ENCODE measurements at regions not wholly inside any gene's neighbourhood (a gene's known extent, or its start where the extent isn't known, plus 50 kb on each side); places are given as distances from the start of the nearest gene placed in this dataset.

DNA sequence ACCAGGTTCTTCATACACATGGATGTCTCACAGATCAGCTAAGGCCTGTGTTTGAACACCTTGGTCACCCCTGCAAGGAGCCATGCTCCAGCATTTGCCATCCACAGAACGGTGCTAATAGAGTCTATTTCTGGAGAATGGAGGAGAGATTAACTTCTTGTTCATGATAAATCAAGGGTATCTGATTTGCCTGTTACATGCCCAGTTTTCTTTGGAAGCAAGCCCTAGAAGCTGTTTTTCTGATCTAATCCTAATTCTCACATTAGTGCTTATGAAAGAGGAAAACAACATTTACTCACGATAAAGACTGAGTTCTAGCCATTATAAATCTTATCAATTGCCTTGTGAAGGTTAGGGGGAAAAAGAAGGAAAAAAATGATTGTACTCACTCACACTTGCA lies 119.6 kb upstream of the DTNA start:
- no peak for DNase-seq (ENCODE audit: extremely low read depth in 1 of 2, low read depth in 1 of 2)

DNA sequence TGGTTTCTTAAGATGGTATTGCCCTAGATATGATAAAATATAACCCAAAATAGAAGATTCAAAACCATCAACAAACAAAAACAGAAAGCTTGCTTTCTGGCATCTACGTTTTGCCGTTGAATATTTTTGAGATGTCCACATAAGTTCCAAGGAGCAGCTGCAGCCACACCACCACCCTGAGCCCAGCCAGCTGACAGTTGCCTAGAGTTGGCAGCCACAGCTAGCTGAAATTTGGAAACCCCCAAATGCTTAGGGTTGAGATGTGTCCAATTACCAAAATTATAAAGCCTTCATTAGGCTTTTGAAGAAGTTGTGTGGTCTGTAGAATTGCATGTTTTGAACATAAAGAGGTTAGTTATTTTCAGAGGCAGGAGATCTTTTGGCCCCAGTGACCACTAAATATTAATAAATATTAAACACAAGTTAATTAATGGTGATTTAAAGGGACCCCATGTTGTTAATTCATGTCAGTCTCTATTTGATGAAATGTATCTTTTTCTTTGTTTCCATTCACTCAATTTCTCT lies 118.1 kb upstream of the DTNA start:
- no peak for DNase-seq (ENCODE audit: extremely low read depth in 1 of 2, low read depth in 1 of 2)

DNA sequence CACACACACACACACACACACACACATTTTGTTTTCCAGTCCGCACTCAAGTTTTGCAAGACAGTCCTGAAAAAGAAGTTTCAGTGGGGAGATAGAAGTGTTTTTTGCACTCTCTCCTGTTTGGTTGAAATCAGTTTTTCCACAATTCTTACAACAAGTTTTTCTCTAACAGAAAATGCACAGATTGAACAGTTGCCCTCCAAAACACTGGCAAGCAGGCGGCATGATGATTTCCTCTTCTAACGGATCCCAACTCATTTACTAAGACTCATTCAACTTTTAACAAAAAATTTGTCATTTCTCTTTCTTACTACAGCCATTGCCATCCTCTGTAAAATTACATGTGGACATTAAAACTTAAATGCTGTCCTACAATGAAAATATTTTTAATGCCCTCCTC lies 117.6 kb upstream of the DTNA start:
- no peak for DNase-seq (ENCODE audit: extremely low read depth in 1 of 2, low read depth in 1 of 2)

DNA sequence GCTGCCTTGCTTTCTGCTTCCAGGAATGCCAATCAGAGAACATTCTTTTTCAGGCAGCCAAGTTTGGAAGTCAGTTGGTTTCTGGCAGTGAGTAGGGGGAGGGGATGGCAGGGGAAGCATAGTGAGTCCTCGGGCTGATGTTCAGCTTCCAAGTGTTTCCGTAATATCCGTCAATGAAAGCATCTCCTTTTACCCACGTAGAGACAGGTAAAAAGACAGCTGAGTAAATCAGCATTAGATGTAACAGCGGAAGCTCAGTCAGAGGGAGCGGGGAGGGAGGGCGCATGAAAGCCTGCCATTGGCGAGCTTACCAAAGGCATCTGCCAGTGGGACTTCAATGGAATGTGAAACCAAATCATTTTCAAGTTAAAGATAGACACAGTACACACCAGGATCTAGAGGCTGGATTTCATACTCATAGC lies 117.1 kb upstream of the DTNA start:
- DNase-seq (ENCODE audit: extremely low read depth in 1 of 2, low read depth in 1 of 2) = no peak

DNA sequence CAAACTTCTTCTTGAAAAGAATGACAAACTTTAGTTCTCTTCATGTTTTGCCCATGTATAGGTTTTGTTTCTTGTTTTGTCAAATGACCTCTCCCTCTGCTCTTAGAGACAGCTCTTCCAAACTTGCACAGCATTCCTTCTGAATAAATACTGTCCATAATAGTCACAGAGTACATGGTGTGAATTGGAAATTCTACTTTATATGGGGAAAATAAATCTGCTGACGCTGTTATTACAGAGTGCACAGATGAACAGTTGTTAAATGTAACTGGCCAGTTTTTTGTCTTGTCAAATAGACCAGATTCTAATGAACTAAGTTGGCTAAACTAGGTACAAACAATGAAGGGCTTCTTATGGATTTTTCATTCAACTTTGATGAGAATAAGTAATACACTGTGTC lies 115.8 kb upstream of the DTNA start:
- no peak for DNase-seq (ENCODE audit: extremely low read depth in 1 of 2, low read depth in 1 of 2)

DNA sequence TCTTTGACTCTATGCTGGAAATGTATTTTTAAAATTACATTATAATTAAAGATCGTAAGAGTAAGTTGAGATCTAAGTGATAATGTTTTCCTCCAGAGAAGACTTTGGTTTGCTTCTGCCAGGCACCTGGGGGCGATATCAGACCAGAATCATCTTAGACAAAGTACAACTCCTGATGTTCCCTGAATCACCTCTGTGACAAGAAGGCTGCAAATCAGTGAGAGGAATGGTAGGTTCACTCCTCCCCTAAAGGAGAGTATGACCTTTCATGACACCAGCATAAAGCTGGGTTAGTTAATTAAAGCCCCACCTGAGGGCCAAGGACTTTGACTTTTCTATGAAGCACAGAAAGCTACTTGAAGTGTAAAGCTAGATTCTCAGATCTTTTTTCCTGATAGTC lies 114.4 kb upstream of the DTNA start:
- DNase-seq (ENCODE audit: extremely low read depth in 1 of 2, low read depth in 1 of 2) = no peak

DNA sequence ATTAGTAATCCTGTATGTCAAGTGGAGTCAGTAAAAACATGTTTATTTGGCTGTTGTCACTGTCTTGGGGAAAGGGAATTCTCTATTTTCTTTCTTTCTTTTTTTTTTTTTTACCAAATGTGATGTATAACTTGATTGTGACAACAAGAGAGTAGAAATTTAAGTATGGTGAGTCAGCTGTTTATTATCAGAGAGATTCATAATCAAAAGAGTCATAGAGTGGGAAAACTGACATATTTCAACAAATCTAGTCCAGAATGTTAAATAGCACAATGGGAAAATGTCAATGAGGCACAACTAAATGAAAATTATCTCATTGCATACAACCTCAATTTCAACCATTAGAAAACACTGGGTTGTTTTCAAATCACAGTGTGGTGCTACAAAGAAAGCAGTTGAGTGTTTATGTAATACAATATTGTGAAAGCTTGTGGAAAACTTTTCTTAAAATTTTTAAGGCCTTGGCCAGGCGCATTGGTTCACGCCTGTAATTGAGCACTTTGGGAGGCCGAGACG lies 111.9 kb upstream of the DTNA start:
- DNase-seq (ENCODE audit: extremely low read depth in 1 of 2, low read depth in 1 of 2) = no peak

DNA sequence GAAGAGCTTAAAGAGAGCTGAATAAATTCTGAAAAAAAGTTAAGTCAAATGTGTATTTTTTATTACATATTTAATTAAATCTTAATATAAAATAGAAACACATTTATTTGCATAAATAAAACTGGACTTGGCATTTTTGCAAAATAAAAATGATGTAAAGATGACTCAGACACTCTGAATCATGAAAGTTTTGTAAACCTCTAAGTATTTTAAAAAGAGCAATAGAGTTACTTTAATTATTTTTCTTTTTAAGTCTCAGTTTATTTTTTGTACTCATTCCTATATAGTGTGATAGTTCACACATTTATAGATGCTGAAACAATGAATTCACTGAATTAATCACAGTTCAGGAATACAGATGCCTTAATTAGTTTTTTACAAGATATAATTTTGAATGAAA lies 109.9 kb upstream of the DTNA start:
- DNase-seq (ENCODE audit: extremely low read depth in 1 of 2, low read depth in 1 of 2) = no peak

DNA sequence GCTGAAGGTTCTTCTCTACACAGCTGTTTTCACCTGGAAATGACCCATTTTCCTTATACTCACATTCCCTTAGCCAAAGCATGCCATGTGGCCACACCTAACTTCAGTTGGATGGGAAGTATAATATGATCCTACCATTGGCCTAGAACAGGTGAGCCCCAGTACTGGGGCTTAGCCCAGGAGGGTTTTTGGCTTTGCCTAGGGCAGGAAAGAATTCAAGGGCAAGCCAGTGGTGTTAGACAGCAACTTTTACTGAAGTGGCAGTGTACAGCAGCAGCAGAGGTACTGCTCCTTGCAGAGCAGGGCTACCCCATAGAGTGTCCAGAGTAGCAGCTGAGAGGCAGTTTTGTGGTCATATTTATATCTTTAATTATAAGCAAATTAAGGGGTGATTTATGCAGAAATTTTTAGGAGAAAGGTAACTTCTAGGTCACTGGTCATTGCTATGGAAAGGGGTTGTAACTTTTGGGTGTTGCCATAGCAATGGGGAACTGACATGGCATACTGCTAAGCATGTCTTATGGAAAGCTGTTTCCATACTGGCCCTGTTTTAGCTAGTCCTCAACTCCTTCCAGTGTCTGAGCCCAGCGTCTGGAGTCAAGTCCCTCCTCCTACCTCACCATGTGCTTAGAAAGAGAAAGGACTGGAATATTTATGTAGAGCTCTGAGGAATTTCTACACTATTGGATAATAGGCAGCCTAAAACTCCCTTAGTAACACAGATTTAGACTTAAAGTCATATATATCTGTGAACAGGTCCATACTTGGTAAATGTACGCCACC lies 109.0 kb upstream of the DTNA start:
- no peak for DNase-seq (ENCODE audit: extremely low read depth in 1 of 2, low read depth in 1 of 2)

DNA sequence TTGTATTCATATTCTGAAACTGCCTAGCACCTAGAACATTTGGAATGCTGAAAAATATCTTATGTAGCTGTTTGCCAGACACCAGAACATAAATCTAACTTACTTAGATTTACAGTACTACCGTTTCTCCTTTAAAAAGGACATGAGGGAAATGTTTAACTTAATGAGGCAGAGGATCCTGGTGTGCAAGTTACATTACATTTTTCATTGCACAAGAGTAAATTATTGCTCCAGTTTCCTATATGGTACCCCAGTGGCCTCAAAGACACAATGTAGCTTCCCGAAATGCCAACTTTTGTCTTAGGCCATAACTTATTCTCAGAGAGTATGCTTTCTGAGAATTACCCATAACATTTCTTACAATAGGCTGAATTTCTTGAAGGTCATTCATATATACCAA lies 105.5 kb upstream of the DTNA start:
- DNase-seq (ENCODE audit: extremely low read depth in 1 of 2, low read depth in 1 of 2) = no peak

DNA sequence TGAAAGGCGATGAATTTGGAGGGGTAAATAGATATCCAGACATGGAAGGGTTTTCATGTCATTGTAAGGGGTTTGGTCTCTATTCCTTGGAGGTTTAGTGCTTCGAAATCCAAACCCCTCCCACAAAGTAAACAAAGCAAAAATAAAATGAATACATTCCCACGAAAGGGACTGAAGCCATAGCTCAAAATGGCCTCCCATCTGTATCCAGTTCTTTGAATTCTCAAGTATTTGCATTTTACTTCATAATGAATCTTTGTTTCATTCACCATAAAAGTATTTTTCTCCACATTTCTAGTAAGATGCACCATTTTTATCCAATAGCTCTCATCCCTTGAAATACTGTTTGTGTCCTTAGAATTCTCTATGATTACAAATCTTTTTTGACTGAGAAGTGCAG lies 103.2 kb upstream of the DTNA start:
- DNase-seq (ENCODE audit: extremely low read depth in 1 of 2, low read depth in 1 of 2) = no peak

DNA sequence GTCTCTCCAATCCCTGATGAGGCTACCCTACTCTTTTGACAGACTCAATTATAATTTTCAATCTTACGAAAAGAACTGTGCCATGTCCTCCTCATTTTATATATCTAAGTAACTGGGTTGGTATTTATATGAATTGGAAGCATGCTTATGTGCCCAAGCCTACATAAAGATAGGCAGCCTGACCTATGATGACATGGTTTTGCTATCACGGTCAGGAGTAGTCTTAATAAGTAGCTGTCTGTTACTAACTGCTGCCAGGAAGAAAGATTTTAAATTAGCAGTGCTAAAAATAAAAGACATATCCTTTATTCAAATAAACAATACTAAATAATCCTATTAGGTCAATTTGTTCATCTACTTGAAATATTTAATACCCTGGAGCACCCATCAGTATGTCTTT lies 102.0 kb upstream of the DTNA start:
- DNase-seq (ENCODE audit: extremely low read depth in 1 of 2, low read depth in 1 of 2) = no peak

DNA sequence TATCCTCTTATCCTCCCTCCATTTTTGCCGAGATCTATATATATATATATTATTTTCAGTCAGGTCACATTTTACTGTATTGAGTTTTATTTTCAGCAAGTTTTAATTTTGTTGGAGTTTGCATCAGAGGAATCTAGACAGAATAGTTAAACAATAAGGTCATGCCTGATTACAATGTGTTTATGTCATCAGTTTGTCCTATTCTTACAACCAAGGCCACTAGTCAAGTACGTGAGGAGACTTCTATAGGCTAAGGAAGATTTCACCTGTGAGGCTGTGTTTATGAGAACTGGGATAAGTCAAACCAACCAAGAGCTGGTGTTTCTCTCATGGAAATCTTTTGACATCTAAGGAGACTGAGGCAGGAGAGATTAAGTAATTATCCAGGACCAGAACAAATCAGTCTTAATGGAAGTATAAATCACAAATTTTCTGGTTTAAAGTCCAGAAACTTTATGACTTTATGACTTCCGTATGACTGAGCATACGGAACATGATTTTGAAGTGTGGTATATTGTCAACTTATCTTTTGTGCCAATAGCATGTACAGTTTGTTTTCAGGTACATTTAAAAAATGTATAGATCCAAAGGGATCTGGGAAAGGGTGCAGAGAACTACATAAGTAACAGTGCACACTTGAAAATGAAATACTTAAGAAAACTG lies 100.0 kb upstream of the DTNA start:
- no peak for DNase-seq (ENCODE audit: extremely low read depth in 1 of 2, low read depth in 1 of 2)

DNA sequence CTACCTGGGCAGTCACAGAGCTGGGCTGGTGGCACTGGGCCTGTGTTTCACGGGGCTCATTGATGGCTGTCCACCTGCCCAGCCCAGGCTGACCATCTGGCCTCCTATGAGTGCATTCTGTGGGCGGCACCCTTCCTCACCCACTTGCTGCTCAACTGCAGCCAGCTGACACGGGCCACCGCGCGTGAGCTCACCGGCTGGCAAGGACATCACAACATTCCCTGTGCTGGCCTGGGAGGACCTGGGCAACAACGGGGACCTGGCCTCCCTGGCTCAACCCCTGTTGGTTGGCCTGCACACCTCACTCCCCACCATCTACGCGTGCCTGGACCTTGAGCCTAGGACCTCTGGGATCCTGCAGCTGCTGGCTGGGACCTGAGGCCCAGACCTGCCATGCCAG lies 98.2 kb upstream of the DTNA start:
- no peak for DNase-seq (ENCODE audit: extremely low read depth in 1 of 2, low read depth in 1 of 2)

DNA sequence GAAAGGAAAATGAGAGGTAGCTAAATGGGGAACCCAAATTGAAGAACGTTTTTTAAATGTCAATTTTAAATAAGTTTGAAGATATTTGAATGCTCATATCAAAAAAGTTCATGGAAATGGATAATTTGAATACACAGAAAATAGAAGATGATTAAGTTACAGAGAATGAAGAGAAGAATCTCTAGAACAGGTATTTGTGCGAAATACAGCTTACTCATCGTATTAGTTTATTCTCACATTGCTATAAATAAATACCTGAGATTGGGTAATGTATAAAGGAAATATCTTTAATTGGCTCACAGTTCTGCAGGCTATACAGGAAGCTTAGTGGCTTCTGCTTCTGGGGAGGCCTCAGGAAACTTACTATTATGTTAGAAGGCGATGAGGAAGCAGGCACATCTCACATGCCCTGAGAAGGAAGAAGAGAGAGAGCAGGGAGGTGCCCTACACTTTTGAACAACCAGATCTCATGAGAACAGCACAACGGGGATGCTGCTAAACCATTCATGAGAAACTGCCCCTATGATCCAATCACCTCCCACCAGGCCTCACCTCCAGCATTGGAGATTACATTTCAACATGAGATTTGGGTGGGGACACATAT lies 89.7 kb upstream of the DTNA start:
- no peak for DNase-seq (ENCODE audit: extremely low read depth in 1 of 2, low read depth in 1 of 2)

DNA sequence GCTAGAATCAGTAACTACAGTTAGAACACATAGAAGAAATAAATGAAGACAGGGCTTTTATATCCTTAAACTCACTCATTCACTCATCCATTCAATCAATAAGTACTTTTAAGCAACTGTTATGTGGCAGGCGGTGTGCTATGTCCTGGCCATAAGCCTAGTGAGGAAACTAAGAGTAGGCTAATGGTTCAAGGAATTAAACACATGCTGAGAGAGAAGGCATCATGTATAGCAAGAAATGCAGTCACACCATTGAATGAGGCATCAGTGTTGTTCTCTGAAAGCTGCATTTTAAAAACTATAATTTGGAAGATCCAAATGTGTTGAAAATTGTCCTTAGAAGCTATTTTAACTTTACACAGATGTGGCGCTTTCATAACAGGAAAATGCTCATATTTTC lies 86.5 kb upstream of the DTNA start:
- no peak for DNase-seq (ENCODE audit: extremely low read depth in 1 of 2, low read depth in 1 of 2)

DNA sequence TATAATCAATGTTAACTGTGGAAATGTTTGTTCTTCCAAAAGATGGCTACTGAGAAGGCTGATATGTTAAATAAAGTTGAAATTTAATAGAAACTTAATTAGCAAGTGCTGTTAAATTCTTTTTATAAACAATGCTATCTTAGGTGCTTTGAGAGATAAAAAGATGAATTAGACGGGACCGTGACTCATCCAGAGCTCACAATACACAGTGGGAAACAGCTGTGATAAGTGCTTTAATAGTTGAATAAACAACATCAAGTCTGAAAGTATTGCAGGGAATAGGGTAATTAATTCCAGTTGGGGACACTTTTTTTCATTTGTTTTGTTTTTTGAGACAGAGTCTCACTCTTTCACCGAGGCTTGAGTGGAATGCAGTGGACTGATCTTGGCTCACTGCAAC lies 85.5 kb upstream of the DTNA start:
- DNase-seq (ENCODE audit: extremely low read depth in 1 of 2, low read depth in 1 of 2) = no peak

DNA sequence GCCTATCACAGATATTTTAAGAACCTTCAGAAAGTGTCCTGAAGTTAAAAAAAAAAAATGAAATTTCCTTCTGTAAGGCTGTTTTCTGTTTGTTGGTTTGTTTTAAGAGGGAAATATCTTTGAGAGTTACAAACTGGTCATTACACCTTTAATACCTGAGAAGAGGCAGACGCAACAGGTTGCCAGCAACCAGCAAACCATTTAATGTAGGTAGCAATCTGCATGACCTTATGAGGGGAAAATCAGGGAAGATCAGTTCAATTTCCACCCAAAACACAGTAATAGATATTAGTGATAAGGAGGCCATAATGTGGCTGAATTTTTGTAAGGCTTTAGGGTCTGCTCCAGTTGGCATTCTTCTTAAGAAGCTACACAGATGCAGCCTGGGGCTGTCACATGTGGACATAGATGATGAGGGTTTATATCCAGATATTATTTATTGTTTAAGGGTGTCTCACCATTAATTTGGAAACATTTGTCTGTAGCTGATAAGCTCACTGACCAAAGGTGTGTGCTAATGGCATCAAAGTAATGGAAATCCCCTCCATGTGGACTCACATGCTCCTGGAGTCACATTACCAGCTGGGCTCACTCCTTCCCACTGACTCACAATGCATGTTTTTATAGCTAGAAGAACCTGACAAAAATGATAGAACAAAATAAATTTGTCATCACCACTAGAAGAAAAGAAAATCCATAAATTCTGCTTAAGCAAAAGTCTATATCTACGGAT lies 83.5 kb upstream of the DTNA start:
- no peak for DNase-seq (ENCODE audit: extremely low read depth in 1 of 2, low read depth in 1 of 2)

DNA sequence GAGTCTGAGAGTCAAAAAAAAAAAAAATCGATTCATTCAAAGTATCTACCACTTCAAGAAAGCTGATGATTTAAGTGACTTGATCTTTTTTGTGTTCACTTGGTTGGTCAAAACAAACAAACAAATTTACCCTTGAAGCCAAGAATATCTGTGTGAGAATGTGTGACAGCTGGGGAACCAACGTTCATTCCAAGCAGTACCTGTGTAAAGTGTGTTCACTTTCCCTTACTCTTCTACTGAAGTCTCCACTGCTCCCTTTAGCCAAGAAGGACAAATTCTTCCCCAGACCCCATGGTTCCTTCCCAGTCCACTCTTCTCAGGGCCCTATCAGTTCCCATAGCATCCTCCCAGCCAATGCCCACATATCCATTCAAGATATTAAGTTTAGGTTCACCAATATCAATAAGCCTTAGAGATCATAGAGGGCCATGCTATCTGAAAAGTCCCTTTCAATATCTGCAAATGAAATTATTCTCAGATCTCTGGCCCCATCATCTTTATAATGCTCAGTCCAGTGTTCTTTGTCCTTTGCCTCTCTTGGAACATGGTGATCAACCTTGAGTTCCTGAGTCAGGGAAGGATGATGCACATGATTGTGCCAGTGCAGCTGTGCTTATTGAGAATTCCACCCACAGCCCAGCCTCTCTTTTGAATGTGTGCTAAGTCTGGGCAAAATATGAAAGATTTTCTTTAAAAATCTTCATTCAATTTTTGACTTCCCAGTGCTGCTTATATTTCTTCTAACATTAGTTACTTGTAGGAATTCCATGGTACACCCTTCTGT lies 82.8 kb upstream of the DTNA start:
- DNase-seq (ENCODE audit: extremely low read depth in 1 of 2, low read depth in 1 of 2) = no peak

All from stimulated activated CD8-positive, alpha-beta memory T cell treated with anti-CD3 and anti-CD28 coated beads, Interleukin-7, amount 100 ng/mL, for 48 hours (primary cell).